Astrocyte of the cerebellum (primary cell): ENCODE measurements at regions not wholly inside any gene's neighbourhood (a gene's known extent, or its start where the extent isn't known, plus 50 kb on each side); places are given as distances from the start of the nearest gene placed in this dataset.
"Not testable (repeated sequence)": the region's sequence is repeated elsewhere in the genome, so short reads cannot be mapped to it uniquely, and the experiment has no call there.

ENCODE experiments used
- DNase-seq: peaks from one replicate; pipeline ENCODE4 v3.0.0-alpha.2; 2011; ENCODE audit warnings: low read depth
- H3K4me3 ChIP-seq: 2 replicates; pipeline ENCODE4 v1.5.1; 2011; ENCODE audit warnings: mild to moderate bottlenecking, low read depth, low read length, moderate library complexity
- in situ Hi-C: cut with HindIII; loops from 2 replicates; pipeline ENCODE4 v1.10.0; 2017; ENCODE audit warnings: low sequenced_read_pairs
- TF ChIP-seq, protein P1 (sequence below): IDR thresholded peaks from 2 replicates; pipeline ENCODE4 v1.5.1; 2012; ENCODE audit warnings: low read length, low read depth, moderate library complexity, mild to moderate bottlenecking; ENCODE audit errors: missing control alignments

DNA sequence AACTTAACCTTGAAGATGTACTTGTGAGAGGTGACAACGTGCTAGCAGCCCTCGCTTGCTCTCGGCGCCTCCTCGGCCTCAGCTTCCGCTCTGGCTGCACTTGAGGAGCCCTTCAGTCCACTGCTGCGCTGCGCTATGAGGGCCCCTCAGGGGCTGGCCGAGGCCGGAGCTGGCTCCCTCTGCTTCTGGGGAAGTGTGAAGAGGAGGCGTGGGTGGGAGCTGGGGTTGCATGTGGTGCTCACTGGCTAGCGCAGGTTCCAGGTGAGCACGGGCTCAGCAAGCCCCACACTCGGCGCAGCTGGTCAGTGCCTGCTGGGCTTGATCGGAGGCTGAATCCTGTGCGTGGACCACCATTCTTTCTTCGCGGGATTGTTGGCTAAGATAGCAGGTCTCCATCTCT lies 166.1 kb downstream of the MRPS30 start:
- DNase-seq = no peak

DNA sequence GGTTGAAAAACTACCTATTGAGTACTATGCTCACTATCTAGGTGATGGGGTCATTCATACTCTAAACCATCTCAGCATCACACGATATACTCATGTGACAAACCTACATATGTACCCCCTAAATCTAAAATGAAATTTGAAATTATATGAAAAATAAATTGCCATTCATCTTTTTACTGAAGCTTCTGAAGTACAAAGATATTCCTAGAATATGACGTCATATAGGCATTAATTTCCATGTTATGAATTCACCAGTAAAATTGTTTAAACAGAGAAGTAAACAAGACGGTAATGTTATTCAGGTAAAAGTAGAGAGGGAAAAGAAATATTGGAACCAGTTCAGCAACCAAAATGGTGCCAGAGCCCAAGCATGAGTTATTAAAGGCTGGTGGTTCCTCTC lies 173.0 kb downstream of the MRPS30 start:
- TF ChIP-seq, protein P1, sequence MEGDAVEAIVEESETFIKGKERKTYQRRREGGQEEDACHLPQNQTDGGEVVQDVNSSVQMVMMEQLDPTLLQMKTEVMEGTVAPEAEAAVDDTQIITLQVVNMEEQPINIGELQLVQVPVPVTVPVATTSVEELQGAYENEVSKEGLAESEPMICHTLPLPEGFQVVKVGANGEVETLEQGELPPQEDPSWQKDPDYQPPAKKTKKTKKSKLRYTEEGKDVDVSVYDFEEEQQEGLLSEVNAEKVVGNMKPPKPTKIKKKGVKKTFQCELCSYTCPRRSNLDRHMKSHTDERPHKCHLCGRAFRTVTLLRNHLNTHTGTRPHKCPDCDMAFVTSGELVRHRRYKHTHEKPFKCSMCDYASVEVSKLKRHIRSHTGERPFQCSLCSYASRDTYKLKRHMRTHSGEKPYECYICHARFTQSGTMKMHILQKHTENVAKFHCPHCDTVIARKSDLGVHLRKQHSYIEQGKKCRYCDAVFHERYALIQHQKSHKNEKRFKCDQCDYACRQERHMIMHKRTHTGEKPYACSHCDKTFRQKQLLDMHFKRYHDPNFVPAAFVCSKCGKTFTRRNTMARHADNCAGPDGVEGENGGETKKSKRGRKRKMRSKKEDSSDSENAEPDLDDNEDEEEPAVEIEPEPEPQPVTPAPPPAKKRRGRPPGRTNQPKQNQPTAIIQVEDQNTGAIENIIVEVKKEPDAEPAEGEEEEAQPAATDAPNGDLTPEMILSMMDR = no peak
- in situ Hi-C loops = no loop called here
- H3K4me3 ChIP-seq = no peak overlapping the region
- DNase-seq = no peak

More for the DNA sequence above, 166.1 kb downstream of the MRPS30 start:
- H3K4me3 ChIP-seq = no peak overlapping the region
- in situ Hi-C loops = no loop called here
- TF ChIP-seq, protein P1 = no peak

DNA sequence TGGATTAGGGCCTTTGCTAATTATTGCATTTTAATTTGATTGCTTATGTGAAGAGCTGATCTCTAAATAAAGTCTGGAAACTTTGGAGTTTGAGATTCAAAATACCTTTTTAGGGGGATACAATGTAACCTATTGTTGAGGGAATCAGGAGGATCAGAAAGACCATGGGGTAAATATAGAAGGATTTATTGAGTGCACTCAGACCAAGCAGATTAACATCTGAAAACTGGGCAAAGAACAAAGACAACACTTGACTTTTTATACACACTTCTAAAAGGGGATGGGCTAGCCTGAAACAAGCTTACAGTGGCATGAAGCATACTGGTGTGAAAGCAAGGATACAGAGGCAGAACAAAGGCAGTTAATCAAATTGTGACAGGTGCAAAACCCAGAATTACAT lies 174.3 kb downstream of the MRPS30 start:
- in situ Hi-C loops = no loop called here
- H3K4me3 ChIP-seq = no peak overlapping the region
- DNase-seq = no peak
- TF ChIP-seq, protein P1 = no peak

DNA sequence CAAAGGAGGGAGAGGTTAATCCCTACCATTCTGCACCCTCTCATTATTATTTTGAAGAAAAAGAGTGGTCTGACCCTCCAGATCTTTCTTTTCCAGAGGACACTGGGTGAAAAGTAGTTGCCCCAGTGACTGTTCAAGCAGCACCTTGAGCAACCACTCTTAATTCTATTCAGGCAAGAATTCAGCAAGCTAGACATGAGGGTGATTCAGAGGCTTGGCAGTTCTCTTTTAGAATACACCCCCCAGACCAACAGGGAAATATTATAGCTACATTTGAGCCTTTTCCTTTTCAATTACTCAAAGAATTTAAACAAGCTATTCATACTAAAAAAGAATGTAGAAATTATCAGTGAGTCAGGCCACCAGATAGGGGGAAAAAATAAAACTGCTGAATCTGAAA lies 178.3 kb downstream of the MRPS30 start:
- DNase-seq = no peak
- in situ Hi-C loops = no loop called here
- TF ChIP-seq, protein P1 = no peak
- no peak overlapping the region for H3K4me3 ChIP-seq

DNA sequence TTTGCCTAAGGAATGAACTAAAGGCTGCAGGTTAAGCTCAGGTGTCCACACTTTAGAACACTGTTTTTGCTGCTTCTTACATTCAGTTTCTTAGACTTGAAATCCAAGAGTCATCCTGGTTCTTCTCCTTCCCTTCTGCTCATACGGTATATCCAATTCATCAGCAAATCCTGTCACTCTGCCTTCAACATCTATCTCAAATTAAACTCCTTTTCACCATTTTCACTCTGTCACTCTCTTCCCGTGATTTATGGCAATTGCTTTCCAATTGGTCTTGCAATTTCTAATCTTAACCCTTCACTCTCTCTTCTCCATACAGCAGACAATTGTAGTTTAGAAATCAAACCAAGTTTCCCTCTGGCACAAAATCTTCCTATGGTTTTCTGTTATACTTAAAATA lies 182.9 kb downstream of the MRPS30 start:
- DNase-seq = no peak
- H3K4me3 ChIP-seq = no peak overlapping the region
- in situ Hi-C loops = no loop called here
- TF ChIP-seq, protein P1 = no peak

DNA sequence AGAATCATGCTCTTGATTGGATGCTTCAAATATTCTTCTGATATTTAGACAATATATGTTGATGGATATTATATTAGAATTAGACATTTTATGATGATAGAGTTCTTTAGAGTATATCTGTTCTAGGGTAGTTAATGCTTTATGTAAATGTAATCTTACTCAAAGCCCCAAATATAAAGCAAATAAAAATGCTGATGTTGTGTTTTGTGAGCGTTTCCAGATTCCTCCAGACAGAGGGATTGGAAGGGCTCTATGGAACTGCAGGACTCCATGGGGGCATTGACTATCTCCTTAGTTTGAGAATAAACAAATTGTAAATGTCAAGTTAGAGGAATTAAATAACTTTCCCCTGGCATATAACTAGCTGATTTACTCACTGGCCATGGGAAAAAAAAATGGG lies 184.5 kb downstream of the MRPS30 start:
- in situ Hi-C loops = no loop called here
- DNase-seq = no peak
- no peak overlapping the region for H3K4me3 ChIP-seq
- TF ChIP-seq, protein P1 = no peak

DNA sequence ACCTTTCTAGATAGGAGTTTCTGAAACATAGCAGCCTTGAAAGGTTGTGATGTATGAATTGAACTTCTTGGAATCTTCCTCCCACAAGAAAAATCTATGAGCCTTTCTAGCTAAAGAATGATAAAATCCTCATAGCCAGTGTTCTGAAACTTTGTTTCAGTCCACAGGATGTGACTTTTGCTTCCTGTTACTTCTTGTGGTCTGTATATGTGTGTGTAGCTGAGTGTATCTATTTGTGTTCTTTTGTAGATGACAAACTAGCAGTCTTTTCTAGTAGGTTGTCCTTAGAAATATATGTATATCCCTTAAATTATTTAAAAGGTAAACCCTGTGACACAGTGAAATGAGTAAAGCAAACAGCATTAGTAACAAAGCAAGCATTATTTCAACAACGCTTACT lies 188.8 kb downstream of the MRPS30 start:
- TF ChIP-seq, protein P1 = no peak
- H3K4me3 ChIP-seq = no peak overlapping the region
- no peak for DNase-seq
- in situ Hi-C loops = no loop called here

DNA sequence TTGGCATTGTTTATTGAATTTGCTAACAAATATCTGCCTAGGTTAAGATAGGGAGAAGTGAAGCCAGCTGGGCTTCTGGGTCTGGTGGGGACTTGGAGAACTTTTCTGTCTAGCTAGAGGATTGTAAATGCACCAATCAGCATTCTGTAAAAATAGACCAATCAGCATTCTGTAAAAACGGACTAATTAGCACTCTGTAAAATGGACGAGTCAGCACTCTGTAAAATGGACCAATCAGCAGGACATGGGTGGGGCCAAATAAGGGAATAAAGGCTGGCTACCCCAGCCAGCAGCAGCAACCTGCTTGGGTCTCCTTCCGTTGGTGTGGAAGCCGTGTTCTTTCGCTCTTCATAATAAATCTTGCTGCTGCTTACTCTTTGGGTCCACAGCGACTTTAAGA lies 198.4 kb downstream of the MRPS30 start:
- DNase-seq, H3K4me3 ChIP-seq, in situ Hi-C loops: not testable (repeated sequence)
